CD4-positive, alpha-beta T cell treated with Interleukin-17A for 1 hour (primary cell): ENCODE measurements at regions not wholly inside any gene's neighbourhood (a gene's known extent, or its start where the extent isn't known, plus 50 kb on each side); places are given as distances from the start of the nearest gene placed in this dataset.

Experiments used
- DNase-seq: peaks from one replicate; pipeline ENCODE4 v3.0.0-alpha.2; 2020

DNA sequence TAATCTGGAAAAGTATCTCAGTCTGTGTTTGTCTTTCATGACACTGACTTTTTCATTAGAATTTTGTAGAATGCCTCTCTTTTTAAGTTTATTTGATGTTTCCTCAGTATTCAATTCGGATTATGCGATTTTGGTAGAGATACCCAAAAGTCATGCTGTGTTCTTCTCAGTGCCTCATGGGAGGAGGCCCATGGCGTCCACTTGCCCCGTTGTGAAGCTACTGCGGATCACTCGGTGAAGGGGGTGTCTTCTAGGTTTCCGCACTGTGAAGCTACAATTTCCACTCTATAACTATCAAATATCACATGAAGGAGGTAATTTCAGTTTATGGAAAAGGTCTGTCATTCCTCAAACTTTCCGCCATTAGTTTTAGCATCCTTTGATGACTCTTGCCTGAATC is 794.0 kb downstream of the TBC1D22A start:
- no peak for DNase-seq

DNA sequence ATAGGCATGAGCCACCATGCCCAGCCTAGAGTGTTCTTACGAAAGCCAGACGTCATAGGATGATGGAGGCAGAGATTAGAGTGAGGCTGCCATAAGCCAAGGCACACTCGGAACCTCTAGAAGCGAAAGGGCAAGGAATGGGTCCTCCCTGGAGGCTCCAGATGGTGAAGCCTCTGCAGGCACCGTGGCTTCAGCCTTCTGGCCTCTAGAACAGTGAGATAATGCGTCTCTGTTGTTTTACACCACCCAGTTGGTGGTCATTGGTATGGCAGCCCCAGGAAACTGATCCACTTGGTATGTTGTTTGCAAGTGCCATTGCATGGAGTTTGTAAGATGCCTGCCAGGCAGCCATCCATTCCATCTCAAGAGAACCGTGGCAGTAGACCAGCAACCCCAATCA is 791.0 kb downstream of the TBC1D22A start:
- DNase-seq = no peak

DNA sequence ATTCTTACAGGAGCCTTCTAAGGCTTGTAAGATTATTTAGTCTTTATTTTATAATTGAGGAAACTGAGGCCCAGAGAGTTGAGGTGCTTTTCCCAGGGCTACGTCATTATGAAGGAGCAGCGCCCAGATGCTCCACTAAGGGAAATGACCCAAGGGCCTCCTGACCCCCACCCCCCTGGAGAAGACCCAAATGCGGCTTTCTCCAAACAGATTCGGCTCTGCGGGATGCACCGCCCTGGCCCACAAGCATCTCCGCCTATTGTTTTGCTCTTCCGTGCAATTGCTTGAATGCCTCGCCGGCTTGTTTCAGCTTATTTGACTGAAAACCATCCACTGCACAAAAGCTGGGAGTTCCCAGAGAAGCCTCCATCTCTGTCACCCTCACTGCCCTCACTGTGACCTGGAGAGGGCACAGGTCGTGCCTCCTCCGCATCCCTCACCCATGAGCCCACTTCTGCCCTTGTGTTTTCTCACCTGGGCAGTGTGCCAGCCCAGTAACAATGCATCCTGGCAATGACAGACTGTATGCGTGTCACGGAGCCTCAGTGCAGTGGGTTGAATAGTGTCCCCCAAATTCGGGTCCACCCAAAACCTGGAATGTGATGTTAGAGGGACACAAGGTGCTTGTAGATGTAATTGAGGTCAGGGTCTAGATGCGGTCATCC is 790.2 kb downstream of the TBC1D22A start:
- no peak for DNase-seq

DNA sequence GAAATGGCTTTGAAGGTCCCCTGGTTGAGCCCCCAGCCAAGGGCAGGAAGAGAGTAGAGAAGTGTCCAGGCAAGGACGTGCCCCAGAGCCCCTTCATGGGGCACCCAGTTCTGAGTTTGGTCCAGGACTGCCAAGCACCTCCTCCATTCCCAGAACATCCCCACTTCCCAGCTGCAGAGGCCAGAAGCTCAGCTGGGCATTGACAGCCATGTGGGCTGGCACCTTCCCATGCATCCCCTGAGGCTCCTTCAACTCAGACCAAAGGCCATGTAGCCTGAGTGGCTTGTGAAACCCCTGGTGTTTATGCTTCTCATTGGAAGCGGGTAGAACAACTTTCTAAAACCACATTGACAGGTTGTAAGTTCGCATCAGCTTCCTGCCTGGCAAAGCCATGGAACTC is 789.6 kb downstream of the TBC1D22A start:
- no peak for DNase-seq

DNA sequence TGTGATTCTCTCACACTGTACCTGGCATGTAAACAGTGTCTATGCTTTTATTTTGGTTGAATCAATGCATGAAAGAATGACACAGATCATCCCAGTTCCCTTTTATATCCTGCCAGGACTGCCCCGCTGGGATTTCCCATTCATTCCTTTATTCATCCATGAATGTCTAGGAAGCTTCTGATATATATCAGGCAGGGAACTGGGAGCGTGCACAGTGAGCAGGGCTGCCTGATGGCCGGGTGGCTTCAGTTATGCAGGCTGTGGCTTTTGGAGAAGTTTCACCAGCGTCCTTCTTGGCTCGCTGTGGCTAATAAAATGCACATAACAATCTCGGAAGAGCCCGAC is 789.0 kb downstream of the TBC1D22A start:
- DNase-seq = no peak

DNA sequence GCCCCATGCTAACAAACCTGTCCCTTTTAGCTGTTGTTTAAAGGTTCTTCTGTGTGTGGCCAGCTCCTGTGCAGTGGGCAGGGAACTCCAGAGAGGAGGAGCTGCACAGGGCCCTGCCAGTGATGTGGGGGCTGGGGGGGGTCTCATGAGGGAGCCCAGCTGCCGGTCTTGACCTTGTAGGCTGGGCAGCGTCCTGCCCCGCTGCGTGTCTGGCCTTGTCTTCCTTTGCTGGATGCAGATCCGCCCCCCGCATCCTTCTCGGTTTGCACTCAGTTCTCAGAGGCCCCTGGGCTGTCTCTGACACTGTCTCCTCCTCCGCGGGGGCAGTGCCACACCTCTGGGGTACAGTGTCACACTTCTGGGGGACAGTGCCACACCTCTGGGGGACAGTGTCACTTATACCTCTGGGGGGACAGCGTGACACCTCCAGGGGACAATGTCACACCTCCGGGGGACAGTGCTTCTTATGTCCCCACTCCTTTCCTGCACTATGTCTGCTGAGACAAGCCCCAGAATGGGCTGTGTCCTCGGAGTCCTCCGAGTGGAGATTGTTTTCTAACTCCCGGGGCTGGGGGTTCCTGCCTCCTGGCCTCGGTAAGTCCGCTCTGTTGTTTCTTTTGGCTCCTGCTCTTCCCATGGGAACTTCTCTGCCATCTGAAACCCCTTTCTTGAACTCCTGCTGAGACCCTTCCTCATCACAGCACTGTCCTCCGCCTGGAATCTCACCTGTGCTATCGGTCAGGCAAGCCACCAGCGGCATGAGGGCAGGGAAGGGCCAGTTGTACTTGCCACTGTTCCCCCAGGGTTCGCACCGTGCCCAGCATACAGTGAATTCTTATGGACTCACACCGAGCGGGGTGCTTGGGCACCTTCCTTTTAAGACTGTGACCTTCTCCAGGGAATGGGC is 788.3 kb downstream of the TBC1D22A start:
- DNase-seq = no peak

DNA sequence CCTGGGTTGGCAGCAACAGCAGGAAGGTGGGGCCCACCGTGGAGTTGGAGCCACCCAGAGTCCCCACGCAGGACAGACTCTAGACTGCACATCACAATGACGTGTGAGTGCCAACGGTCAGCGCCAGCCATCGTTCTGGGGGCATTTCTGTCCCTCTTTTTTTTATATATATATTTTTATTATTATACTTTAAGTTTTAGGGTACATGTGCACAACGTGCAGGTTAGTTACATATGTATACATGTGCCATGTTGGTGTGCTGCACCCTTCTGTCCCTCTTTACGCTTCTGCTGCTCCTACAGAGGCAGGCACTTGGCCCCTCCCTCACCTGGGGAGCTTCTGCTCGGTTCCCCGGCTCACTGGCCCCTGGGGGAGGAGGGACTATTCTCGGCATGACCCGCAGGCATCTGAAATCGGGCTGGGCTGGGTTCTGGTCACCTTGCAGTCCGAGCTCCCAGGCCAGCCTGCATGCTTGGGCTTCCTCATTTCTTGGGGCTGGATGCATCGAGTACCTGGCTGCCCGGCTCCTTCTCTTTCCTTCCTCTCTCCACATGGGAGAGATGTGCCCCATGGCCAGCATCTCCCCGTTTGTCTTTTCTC is 787.4 kb downstream of the TBC1D22A start:
- DNase-seq = no peak

DNA sequence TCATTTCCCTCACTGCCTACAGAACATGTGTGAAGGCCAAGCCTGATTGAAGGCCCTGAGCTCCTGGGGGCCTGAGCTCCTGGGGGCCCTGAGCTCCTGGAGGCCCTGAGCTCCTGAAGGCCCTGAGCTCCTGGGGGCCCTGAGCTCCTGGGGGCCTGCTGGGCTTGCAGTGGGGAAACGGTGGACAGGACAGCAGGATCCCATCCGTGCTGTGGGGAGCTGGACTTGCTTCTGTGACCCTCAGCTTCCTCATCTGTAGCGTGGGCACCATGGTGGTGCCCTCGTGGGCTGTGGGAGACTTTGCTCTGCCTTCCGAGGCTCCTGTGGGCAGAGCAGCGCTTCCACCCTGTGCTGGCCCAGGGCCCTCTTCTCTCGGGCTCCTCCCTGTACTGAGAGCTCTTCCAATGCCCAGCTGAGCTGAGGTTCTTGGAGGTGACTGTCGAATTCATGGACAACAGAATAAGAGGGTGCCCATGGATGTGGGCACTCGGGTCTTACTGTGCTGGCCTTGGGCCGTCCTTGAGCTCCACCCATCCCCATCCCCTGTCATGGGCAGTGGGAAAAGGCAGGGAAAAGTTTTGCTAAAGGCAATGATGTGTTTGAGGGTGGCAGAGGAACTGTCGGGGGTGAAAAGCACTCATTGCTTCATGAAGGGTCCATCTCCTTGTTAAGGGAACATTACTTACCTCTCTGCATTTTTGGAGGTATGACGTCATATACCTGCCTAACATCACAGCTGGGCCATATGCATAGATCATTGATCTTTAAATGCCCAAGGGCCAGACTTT is 786.7 kb downstream of the TBC1D22A start:
- no peak for DNase-seq

DNA sequence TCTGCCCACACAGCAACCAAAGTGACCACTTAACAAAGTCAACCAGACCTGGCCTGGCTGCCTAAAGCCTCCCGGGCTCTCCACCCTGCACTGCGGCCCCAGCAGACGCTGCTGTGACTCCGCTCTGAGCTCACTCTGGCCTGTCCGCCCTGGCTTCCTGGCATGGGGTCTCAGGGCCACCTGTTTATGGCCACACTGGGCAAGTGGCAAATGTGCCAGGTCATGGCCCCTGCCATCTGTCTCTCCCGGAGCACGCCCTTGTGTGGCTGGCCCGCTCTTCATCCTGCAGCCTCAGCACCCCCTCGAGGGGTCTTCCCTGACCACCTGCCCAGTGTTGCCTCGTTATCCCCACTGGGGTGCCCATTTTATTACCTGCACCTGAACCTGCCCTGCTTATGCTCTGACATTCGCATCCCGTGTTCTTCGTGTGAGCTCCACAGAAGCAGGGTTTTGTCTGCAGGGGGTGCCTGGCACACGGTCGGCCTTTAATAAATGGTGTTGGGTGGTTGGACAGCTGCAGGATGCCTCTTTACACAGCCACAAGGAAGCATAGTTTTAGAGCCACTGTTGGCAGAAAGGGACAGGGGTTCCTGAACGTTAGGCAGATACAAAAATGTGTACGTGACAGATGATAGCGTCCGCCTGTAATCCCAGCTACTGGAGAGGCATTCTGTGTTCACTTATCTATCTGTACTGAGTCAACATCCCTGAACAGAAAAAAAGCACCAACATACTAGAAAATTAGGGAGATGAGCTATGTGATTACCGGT is 785.6 kb downstream of the TBC1D22A start:
- DNase-seq = no peak

DNA sequence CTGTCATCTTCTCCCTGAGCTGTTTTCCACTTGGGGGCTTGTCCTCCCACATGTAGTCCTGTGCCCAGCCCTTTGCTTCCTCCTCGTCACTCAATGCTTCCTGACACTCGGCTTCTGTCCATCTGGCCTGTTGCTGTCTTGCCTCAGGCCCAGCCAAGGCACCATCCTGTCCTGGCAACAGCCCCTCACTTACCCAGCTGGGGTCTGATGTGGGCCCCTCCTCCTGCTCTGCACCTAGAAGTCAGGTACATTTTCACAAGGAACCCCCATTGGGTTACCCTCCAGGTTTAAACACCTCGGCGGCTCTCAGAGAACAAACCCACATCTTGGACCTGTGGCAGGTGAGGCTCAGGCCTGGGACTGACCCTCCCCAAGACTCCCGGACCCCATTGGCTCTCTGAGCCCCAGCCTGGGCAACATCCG is 784.8 kb downstream of the TBC1D22A start:
- DNase-seq = no peak

DNA sequence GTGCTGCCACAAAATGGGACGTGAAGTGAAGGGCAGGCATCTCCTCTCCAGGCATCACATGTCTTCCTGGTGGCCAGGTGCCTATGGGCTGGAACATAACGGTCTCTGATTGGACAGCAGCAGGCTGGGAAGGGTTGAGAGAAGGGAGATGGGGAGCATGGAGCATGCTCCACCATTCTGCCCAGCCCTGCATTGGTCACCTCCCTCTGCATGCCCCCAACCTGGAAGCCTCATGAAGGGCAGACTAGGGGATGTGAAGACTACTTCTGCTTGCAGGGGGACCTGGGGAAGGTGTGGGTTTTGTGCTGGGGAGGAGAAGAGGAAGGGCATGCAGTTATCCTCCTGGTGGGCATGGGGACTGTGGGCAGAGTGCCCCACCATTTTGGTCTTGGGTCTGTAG is 782.2 kb downstream of the TBC1D22A start:
- no peak for DNase-seq

DNA sequence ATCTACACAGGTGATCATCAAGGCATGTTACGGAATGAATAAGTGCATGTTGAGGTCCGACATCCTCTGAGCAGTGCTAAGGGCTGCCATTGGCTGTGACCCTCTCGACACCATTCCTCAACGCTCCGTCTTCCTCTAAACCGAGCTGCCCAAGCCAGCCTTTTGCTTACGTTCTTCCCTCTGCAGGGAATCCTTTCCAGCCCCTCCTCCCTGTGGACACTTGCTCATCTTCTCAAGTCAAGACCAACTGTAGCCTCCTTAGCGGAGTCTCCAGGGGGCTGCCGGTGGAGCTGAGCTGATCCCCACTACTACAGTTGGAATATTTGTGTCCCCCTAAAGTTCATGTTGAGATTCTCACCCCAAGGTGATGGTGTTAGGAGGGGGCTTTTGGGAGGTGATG is 781.0 kb downstream of the TBC1D22A start:
- DNase-seq = no peak

DNA sequence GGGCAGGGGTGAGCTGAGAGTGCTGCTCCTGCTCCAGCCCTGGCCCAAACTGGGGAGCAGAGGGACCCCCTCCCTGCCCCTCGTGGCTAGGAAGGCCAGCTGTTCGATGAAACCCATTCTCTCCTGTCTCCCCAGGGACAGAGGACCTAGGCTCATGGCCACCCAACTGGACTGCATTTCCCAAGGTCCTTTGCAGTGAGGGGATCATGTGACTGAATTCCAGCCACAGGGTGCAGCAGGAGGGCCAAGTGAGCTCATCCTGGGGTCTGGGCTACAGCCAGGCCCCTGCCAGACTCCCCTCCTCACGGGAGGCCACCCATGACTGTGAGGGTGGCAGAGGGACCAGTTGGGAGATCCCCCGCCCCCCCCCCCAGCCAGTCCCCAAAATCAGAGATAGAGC is 777.6 kb downstream of the TBC1D22A start:
- DNase-seq = no peak

DNA sequence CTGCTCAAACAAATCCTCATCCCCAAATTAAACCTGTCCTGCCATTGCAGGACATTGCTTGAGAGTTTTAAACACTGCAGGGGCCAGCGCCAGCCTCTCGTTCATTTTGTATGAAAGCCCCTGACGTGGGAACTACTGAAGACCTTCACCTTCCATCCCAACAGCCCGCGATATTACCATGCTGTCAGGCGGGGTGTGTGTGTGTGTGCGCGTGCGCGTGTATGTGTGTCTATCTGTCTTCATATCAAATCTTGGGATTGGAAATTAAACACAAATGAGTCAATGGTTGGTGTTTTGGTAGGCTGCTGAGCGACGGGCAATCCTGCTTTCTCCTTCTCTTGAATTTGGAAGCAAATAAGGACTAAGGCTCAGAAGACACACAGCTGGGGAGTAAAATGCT is 776.9 kb downstream of the TBC1D22A start:
- no peak for DNase-seq

DNA sequence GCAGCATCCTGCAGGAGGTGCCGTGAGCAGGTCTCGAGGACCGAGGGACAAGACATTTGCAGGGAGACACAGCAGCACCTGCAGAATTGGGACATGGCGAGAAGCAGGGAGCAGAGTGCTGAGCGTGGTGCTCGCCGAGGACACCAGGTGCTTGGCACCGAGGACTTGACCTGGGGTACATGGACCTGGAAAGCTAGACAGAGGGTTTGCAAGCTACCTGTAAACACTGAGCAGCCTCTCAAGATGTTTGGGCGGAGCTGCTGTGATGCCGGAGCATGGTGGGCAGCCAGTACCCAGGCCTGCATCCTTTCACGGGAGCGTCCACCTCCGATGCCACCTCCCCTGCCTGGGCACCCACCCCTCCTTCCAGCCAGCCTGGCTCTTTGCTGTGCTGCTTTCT is 773.2 kb downstream of the TBC1D22A start:
- no peak for DNase-seq

DNA sequence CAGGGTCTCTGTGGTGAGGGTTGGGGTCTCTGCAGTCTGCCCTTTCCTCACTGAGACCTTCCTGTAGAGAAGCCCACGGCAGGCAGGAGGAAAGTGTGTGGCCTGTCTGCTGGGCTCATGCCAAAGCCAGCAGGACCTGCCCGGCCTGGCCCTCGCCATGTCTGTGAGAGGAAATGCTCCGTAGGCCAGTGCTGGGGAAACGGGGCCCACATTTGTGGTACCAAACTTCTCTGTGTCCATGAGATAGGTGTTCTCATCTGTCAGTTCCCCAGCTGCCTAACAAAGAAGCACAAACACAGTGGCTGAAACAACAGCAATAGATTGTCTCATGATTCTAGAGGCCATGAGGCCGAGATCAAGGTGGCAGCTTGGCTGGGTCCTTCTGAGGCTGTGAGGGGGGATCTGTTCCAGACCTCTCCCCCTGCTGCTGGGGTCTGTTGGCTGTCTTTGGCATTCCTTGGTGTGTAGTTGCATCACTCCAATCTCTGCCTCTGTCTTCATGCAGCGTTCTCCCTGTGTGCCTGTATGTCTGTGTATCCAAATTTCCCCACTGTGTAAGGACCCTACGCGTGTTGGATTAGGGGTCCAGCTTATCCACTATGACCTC is 772.5 kb downstream of the TBC1D22A start:
- no peak for DNase-seq

DNA sequence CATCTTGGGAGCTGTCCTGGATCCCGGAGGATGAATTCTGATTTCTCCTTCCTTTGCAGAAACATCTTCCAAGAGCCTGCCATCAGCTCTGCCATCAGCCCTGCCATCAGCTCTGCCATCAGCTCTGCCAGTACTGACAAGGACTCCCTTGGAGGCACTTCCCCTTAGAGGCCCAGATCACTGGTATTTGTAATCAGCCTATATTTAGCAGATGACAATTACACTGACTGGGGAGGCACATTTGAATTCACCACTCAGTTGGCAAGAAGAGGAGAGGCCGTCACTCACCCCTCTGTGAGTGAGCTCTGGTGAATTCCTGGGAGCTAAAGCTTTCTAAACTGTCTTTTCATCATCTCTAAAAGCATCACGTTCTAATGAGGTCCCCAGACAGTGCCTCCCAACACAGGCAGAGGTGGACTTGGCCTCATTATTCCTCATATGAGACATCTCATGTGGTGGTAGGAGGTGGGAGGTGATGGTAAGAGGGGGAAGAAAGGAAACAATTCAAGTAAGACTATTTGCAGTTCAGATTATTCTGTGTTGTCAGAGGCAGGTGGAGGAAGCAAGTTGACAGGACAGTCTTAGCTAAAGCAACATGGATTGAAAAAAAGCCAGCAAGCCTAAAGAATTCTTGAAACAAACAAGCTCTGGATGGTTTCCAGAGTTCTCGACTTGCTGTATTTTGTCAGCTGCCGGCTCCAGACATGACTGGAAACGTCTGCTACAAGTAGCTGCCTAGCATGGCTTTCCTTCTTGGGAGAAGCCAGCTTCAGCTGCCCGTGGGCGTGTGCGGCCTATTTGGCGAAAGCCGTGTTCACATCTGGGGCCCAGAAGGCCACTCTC is 771.7 kb downstream of the TBC1D22A start:
- no peak for DNase-seq

DNA sequence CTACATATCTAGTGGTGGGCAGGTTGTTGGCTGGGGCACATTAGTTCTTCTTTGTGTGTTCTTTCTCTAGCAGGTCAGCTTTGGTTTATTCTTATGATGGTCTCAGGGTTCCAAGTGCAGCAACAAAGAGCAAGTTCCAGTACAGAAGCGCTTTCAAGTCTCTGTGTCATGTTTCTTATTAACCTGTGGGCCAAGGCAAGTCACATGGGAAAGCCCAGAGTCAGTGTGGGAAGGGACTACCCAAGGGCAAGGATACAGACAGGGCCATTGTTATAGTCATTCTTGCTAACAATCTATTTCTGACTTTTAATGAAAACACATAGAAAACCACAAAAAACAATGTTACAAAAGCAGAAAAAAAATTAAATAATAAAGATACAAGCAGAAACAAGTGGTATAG is 754.6 kb downstream of the TBC1D22A start:
- DNase-seq = no peak

DNA sequence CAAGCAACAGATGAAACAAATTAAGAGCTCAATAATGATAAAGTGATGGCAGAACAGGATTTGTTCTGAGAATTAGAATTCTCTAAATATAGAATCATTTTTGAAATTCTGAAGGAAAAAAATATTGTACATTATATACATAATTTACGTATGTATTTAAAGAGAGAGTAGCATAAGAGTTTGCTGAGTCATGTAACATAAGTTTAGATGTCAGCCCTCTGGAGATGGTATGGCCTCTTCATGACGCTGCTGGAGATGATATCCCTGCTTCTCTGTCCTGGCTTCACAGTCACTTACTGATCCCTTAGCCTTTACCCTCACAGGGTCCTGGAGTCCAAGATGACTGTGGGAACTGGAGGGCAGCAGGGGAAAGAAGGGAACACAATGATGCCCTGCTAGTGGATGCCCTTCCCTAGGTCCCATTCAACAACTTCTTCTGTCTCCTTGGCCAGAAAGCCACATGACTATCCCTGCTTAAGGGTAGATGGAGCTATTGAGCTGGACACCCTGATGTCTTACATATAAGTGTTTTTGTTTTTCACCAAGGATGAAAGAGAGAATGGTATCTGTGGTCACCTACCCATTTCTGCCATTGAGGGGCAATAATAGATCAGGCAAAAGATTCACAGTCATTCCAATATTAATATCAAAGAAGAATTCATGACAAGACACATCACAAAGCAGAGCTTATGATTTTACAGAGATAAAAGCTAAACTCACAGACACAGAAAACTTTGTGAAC is 753.1 kb downstream of the TBC1D22A start:
- DNase-seq = no peak

DNA sequence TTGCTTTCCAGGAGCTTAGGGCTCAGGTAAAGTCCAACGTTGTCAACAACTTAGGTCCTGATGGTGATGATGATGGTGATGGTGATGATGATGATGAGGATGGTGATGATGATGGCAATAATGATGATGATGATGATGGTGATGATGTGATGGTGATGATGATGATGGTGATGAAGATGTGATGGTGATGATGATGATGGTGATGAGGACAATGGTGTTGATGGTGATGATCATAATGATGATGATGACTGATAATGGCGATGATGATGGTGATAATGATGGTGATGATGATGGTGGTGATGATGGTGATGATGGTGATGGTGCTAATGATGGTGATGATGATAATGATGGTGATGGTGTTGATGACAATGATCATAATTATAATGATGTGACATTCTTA is 750.2 kb downstream of the TBC1D22A start:
- DNase-seq = no peak
